ENCODE measurements at regions not wholly inside any gene's neighbourhood (a gene's known extent, or its start where the extent isn't known, plus 50 kb on each side); places are given as distances from the start of the nearest gene placed in this dataset.

DNA sequence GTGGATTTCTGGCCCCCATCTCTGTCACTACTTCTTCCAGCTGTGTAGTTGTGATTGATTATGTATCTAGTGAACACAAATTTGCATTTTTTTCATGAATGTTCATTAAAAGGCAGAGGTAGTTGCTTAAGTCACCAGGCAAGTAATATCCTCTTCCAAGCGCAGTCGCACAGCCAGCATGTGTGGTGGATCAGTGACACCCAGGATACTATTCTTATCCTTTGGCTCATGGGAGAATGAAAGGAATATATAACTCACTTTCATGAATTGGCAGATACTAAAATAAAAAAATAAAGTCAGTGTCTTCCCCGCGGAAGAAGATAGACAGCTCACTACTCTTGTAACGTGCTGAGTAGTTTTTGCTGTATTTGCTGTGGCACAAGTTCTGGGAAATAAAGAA lies 387.8 kb downstream of the CDH7 start:
- TF ChIP-seq, protein P1, sequence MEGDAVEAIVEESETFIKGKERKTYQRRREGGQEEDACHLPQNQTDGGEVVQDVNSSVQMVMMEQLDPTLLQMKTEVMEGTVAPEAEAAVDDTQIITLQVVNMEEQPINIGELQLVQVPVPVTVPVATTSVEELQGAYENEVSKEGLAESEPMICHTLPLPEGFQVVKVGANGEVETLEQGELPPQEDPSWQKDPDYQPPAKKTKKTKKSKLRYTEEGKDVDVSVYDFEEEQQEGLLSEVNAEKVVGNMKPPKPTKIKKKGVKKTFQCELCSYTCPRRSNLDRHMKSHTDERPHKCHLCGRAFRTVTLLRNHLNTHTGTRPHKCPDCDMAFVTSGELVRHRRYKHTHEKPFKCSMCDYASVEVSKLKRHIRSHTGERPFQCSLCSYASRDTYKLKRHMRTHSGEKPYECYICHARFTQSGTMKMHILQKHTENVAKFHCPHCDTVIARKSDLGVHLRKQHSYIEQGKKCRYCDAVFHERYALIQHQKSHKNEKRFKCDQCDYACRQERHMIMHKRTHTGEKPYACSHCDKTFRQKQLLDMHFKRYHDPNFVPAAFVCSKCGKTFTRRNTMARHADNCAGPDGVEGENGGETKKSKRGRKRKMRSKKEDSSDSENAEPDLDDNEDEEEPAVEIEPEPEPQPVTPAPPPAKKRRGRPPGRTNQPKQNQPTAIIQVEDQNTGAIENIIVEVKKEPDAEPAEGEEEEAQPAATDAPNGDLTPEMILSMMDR (IDR thresholded peaks at IDR 0.05 in 8 of 11, conservative IDR thresholded peaks at IDR 0.05 in 3 of 11), result no peak
- no peak for TF ChIP-seq POLR2AphosphoS5 (IDR thresholded peaks at IDR 0.05)
